ENCODE measurements at regions not wholly inside any gene's neighbourhood (a gene's known extent, or its start where the extent isn't known, plus 50 kb on each side); places are given as distances from the start of the nearest gene placed in this dataset.

DNA sequence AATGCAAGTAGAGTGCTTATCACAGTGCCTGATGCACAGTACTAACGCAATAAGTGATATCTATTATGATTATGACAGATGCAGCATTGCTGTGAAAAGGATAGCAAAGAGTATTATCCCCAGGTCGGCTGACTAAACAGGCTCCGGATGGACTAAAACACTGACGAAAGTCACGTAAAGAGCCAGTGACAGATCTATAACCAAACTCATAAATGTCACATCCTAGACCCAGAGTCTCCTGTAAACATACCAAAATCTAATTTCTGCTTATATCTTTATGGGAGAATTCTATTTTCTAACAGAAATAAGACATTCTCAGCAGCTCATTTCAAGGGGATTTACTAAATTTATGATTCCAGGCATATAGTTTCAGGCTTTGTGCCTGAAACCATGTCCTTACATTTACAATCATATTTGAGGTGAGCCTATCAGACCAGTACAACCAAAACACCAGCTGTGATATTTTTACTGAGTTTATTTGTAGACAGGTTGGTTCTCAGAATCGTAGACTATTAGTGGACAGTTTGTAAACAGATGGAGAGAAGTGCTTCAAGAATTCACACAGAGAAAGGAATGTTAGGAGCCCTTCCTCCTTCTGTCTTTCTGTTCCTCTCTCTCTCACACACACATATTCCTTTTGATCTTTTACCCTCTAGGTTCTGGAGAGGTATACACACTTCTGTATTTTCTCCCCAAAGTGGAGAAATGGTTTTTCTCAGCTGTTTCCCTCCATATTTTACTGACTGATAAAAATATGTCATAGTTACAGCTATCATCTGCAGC, 52.4 kb upstream of the WDR26 start:
- in situ Hi-C loops (cut with MboI; ENCODE audit: low sequenced_read_pairs) = no loop called here

DNA sequence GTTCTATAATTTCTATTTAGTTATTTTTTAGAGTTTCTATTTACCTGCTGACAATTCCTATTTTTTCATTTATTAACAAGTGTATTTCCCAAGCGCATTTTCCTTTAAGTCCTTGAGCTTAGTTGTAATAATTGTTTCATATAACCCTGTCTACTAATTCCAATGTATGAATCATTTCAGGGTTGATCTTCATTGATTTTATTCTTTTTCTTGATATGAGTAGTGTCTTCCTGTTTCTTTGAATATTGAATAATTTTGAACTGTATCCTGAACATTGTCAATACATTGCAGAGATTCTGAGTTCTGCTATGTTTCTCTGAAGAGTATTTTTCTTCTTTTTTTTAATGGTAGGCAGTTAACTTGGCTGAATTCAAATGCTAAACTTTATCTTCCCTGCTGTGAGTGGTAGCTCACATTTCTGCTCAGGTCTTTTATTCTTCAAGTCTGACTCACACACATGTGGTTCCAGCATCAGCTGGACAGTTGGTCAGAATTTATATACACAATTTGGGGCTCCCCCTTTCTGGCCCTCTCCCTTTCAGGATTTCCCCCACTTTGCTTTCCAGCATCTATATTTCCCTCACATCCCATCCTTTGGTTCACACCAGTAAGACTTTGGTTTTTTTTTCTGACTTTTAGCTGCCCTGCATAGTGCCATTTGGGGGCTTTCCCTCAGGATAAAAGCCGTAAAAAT, 54.4 kb upstream of the WDR26 start:
- in situ Hi-C loops (cut with MboI; ENCODE audit: low sequenced_read_pairs) = no loop called here

DNA sequence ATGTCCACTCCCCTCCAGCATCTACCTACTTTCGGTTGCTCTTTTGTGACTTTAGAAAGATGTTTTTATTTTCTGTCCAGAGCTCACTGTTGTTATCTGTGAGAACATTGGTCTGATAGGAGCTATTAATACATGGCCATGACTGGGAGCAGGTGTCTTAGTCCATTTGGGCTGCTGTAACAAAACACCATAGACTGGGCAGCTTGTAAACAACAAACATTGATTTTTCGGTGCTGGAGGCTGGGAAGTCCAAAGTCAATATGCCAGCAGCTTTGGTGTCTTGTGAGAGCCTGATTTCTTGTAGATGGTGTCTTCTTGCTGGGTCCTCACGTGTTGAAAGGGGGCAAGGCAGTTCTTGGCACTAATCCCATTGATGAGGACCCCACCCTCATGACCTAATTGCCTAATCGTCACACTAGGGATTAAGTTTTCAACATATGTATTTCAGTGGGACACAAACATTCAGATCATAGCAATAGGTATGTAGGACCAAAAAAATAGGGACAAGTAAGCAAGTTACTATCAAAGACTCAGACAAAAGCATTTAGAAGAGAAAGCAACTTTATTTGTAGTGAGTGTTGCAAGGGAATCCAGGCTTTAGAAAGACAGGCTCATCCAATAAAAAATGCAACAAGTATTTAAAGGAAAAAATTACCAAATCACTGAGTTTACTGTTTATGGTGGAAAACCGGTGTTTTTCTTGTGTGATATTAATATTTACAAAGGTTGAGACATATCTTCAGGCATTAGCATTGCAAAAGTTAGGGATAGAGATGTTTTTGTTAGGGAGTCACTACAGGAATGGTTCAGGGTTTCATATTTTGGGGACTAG, 55.2 kb upstream of the WDR26 start:
- in situ Hi-C loops (cut with MboI; ENCODE audit: low sequenced_read_pairs) = no loop called here

DNA sequence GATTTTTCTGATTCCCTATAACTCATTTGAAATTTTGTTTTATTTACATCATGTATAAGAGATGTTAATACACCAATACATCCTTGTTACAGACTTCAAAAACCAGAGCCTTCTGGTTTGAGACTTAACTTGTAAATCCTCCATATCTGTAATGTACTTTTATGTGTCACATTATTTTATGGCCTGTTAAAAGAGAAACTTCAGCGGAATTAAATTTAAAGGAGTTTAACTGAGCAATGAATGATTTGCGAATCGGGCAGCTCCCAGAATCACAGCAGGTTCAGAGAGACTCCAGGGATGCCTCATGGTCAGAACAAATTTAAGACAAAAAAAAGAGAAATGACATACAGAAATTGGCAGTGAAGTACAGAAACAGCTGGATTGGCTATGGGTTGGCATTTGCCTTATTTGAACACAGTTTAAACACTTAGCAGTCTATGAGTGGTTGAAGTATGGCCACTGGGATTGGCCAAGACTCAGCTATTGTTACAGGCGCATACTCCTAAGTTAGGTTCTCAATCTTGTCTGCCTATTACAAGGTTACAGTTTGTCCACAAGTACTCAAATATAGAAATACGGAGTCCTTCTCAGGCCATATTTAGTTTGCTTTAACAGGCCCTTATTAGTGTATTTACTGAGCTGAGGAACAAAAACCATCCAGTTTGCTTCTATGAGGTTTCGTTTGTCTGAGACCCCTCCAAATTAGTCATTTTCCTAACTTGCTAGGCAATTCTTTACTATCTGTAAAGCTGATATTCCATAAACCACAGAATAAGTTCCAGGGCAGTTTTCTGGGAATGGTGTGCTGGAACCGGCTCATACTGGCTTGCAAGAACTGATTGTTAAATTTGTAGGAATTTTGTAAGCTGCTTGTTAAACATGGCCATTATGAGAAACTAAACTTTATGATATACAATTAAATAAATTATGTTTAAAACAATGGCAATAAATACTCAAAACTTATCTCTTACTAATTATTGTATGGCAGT, 56.2 kb upstream of the WDR26 start:
- in situ Hi-C loops (cut with MboI; ENCODE audit: low sequenced_read_pairs) = no loop called here

DNA sequence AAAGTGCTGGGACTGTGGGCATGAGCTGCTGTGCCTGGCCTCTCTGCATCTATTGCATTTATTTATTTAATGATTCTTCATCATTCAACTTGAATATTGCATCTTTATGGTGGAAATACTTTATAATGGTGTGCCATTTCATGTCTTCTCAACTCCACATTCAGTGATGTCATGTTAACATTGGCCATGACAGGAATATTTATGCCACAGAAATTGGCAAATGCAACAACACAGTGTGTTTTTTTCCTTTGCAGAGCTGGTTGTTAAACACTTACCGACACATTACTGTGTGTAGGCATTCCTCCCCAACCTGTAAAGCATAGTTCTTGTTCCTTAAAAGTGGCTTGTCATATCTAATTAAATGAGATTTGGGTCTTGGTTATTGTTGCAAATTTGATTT, 57.4 kb upstream of the WDR26 start:
- in situ Hi-C loops (cut with MboI; ENCODE audit: low sequenced_read_pairs) = no loop called here

DNA sequence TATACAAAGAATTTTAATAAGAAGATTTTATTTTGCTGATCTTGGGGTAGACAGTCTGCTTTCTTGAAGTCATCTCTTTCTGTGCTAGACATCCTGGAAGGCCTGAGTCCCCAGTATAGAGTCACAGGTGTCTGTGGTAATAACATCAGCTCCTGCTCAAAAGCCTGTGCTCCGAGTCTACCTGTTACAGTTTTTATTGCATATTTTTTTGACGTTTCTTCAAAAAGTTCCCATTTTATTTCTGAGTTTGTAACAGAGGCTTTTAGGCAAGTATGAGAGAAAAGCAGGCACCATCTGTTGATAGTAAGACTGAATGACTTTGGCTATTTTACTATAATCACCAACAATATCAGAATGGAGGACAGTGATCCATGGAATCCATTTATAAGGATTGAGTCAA, 58.0 kb upstream of the WDR26 start:
- in situ Hi-C loops (cut with MboI; ENCODE audit: low sequenced_read_pairs) = no loop called here

DNA sequence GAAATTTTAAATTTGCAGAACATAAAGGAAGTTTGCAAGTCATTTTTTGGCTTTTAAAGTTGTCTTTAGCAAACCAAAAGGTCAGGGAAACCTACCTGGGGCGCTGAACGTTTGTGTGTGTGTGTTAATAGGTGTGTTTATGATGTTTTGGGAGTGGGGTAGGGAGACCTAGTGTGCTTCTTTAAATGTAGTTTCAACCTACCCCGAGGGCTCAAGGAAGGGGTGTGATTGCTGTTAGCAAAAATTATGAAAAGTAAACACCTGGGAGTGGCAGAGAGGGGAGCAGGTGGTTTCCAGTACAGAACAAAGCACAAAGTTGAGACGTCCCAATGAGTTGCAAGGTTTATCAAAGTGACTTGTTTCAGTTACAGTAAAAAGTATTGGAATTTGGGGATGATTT, 58.7 kb upstream of the WDR26 start:
- in situ Hi-C loops (cut with MboI; ENCODE audit: low sequenced_read_pairs) = no loop called here

DNA sequence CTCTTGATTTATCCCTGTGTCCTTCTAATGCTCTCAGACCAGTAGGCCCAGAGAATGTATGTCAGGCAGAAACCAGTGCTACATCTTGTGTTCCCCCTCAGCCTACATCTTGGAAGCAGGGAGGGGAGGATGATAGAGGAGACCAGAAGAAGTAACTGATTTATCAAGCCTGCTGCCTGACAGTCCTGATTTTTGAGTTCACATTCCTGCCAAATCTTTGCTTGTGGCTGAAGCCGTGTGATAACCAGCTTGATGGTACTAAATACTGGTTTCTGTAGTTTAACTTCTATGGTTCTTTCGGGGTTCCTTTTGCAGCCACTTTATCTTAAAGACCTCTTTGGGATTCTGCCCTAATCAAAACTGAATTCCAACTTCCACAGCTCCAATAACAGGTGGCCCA, 59.7 kb upstream of the WDR26 start:
- in situ Hi-C loops (cut with MboI; ENCODE audit: low sequenced_read_pairs) = no loop called here

DNA sequence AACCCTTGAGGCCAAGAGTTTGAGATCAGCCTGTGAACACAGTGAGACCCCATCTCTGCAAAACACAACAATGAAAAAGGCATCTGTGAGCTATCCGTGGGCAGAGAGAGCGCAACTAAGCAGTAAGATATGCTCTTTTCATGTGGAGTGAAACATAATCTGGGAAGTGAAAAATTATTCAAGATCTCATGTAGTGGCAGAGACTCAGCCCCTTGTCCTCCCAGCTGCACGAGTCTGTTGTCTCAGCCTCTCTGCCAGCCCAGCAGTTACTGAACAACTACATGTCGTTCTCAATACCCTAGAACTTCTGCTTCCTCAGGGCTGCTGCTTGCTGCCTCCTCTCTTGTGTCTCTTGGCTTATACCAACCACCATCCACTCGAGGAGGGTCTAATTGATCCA, 61.3 kb upstream of the WDR26 start:
- in situ Hi-C loops (cut with MboI; ENCODE audit: low sequenced_read_pairs) = no loop called here

DNA sequence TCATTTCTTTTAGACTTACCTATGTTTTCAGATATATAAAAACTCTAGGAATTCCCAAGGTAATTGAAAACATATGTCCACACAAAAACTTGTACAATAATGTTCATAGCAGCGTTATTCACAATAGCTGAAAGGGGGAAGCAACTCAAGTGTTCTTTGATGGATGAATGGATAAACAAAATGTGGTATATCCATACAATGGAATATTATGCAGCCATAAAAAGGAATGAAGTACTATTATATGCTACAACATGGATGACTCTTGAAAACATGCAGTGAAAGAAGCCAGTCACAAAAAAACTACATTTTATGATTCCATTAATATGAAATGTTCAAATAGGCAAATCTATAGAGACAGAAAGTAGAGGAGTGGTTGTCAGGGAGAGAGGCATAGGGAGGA, 62.2 kb upstream of the WDR26 start:
- in situ Hi-C loops (cut with MboI; ENCODE audit: low sequenced_read_pairs) = no loop called here

DNA sequence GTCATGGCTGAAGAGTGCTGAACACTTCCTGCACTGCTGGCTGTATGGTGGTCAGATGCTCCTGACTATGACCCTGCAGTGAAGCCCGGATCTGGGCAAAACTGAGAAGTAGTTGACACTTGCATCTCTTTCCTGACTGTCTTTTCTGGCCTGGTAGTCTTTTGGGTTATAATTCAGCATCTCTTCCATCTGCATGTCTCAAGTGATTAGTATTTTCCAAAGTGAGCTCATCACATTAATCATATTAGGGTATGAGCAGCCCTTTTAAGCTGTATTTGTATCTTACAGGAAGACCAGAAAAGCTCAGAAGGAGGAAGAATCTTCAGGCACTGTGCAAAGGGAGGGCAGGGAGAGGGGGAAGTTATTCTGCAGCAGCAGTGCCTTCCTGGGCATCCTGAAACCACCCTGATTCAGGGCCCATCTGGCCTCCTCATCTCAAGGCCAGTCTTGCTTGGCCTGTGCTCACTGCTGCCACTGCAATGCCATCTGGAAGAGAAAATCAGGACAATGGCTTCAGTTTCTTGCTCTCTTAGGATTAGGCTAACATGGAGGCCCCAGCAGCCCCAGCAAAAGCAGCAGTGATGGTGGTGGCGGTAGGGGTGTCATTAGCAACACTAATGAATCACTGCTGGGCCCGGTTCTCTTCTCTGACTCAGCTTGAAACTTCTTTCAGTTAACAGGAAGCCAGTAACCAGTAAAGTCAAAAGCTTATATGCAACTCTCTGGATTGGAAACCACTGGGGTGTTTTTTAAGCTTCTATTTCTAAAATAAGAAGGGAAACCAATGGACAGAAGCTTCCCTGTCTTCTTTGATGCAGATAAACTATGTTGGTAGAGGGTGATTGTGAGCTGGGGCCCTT, 63.3 kb upstream of the WDR26 start:
- in situ Hi-C loops (cut with MboI; ENCODE audit: low sequenced_read_pairs) = no loop called here

DNA sequence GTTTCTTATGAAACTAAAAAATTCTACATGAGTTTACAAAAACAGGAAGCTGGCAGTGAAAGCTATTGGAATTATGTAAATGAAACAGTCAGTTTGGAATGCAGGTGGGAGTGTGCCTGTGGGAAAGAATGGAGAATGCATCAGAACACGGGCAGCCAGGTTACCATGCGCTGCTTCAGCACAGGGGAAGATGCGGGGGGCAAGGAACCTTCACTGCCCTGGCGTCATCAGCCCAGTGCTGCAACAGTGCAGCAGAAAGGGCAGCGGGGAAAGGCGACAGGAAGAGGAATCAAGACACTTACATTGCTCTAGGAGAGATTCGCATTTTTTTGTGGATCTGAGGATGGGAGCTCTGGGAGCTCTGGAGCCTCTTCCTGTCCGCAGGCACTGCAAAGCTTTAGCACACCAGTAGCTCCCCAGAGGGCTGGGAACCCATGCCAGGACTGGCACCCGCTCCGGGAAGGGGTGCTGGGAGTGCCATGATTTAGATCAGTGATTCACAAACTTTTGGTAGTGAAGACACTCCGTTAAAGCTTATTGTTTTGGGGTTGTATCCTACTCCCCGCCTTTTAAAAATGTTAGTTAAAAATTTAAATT, 64.1 kb upstream of the WDR26 start:
- in situ Hi-C loops (cut with MboI; ENCODE audit: low sequenced_read_pairs) = no loop called here

DNA sequence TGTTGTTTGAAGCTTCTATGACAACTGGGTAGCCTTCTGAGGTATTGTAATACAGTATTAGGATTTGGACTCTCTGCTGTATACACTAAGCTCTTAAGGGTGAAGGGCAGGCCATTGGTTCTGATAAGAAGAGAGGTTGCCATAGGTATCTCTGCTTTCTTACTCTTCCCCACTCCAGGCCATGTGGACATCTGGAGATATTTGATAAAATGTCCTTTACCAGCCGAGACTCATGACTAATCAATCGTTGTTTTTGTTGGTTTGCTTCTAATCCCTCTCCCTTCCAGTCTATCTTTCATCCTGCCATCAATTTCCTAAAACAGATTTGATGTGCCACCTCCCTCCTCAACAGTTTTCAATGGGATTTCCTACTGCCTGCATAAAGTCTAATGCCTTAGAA, 64.6 kb upstream of the WDR26 start:
- in situ Hi-C loops (cut with MboI; ENCODE audit: low sequenced_read_pairs) = no loop called here

DNA sequence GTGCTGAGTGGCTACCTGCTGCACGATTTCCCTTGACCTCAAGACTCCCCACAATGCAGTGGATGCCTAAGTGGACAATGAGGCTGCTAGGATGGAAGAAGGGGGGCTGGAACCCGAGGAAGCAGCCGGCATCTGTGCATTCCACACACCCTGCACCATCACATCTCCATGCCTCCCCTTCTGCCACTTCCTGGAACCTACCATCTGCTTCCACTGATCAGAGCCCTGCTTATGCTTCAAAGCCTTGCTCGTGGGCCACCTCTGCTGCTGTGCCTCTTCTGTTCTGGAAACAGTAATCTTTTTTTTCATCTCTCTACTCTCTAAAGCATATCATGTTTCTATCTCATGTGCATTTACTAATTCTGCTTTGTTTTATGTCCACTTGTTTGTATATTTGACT, 66.2 kb upstream of the WDR26 start:
- in situ Hi-C loops (cut with MboI; ENCODE audit: low sequenced_read_pairs) = no loop called here

DNA sequence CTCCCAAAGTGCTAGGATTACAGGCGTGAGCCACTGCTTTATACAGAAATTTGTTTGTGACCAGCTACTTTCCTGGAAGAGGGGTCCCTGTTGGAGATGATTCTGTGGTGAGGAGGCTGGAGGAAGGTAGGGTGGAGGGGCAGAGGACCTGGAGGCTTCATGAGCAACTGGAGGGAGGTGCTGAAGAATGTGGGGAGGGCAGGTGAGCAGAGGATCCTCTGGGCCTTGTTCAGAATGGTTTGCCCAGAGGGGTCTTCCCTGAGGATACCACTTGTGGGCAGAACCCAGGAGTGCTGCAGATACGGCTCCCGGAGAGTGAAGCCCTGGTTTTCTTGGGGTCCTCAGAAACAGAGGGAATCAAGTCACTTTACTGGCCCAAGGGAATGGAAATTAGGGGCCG, 67.2 kb upstream of the WDR26 start:
- in situ Hi-C loops (cut with MboI; ENCODE audit: low sequenced_read_pairs) = no loop called here

DNA sequence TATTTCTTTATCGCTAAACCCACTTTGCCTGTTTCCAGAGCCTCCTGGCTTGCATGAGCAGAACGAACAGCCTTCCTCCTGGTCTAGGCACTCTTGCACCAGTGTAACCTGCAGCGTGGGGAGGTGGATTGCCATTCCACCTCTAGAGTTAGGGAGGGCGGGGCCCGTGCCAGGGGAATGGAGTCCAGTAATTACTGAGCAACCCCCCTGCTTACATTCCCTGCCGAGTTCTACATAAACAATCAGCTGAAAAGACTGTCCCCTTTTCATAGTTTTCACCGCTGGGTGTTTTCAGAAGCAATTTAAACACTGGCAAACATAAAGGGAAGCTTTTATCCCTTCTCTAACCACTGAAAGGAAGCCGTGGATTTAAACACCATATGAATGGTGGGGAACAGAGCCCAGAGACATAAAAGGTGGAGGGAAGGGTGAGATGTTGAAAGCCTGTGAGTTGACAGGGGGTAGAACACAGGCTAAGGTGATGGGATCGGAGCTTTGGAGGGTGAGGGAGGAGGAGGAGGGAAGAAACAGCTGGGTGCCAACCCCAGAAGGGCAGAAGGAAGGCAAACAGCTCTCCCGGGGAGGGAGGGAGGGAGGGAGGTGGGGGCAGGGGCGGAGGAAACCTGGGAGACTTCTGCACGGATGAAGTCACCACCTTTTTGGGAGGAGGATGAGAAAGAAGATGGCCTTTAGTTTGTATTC, 68.0 kb upstream of the WDR26 start:
- in situ Hi-C loops (cut with MboI; ENCODE audit: low sequenced_read_pairs) = no loop called here

DNA sequence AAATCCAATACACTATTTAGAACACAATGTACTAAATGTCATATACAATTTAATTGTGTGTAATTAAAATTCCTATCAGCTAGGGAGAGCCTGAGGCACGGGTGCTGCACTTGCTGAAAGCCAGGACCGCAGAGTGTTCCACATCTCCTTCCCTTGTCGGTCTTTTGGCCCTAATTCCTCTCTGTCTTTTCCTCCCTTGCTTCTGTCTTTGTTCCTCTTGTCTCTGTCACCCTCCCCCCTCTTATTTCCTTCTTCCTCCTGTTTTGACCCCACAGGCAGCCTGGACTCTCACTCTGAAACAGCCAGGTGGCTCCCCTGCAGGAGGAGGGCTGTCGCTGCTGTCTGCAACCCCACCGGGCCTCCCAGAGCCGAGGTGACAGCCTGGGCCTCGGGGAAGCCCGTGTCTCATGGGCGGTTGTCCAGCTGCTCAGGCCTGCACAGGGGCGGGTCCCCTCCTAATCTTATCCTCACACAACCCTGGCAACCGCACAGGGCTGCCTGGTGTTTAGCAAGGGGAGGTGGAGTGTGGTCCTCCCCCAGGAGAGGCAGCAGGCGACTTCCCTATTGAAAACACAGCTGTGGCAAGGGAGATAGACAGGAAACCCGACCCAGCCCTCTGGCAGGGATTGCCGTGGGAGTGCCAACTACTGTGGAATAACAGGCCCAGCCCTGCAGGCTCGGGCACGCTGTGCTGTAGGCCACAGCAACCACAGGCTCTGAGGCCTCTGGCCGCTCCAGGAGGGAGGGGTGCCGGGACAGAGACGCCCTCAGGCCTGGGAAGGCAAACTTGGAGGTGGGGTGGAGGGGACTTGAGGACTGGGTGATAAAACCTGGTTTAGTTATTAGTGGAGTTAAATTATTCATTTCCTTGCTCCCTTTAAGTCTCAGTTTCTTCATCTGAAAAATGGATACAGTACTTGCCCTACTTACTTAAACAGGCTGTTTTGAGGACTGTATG, 68.8 kb upstream of the WDR26 start:
- in situ Hi-C loops (cut with MboI; ENCODE audit: low sequenced_read_pairs) = no loop called here
